ENCODE measurements at regions not wholly inside any gene's neighbourhood (a gene's known extent, or its start where the extent isn't known, plus 50 kb on each side); places are given as distances from the start of the nearest gene placed in this dataset.

DNA sequence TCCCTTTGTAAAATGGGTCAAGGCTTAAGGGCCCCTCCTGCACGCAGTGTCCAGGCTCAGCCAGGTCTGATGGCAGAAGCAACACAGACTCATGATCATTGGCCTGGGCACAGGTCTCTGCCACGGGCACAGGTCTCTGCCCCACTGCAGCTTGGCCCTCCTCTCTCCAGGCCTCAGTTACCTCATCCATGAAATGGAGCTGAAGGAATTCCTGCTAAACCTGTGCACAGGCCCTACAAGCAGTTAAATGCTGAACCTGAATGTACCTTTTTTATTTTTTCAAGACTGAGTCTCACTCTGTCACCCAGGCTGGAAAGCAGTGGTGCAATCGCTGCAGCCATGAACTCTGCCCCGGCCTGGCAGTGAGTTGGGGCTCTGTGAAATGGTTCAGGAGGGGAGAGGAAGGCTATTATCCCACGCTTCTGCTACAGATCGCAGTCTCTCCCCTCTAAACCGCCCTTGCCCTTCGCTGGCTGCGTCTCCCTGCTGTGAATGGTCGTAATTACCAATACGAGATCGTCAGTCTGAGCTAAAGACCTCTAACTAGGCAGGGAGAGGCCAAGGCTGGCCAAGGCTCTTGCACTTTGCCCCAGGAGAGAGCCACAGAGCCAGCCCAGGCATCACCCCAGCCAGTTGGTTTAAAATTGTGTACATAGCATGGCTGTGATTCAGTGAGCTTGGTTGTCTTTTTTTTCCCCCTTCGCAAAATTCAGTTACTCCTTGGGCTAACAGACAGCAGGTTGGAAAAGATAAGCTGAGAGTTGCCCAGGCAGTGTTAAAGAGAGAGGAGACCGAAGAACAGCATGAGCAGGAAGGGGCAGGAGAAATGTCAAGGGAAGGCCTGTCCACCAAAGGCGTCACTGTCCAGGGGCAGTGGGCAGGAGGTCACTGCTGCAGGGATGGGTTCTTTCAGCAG is 93.0 kb upstream of the KCTD7 start:
- no peak overlapping the region for H3K27ac ChIP-seq
- TF ChIP-seq, protein P1, sequence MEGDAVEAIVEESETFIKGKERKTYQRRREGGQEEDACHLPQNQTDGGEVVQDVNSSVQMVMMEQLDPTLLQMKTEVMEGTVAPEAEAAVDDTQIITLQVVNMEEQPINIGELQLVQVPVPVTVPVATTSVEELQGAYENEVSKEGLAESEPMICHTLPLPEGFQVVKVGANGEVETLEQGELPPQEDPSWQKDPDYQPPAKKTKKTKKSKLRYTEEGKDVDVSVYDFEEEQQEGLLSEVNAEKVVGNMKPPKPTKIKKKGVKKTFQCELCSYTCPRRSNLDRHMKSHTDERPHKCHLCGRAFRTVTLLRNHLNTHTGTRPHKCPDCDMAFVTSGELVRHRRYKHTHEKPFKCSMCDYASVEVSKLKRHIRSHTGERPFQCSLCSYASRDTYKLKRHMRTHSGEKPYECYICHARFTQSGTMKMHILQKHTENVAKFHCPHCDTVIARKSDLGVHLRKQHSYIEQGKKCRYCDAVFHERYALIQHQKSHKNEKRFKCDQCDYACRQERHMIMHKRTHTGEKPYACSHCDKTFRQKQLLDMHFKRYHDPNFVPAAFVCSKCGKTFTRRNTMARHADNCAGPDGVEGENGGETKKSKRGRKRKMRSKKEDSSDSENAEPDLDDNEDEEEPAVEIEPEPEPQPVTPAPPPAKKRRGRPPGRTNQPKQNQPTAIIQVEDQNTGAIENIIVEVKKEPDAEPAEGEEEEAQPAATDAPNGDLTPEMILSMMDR (conservative IDR thresholded peaks at IDR 0.05) = no peak
- no peak for TF ChIP-seq ZFX (IDR thresholded peaks at IDR 0.05)

DNA sequence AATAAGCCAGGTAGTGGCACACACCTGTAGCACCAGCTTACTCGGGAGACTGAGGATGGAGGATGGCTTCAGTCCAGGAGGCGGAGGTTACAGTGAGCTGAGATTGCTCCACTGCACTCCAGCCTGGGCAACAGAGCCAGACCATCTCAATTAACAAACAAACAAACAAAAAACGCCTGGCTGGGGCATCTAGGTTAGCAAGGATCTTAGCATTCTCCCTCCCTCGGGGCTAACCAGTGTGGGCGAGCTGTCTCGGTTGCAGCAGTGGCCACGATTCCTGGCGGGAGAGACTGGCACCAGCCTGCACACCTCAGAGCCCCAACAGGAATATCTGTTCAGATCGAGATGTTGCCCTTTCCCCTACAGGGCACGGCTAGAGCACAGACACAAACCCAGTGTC is 91.3 kb upstream of the KCTD7 start:
- H3K27ac ChIP-seq = no peak overlapping the region
- TF ChIP-seq, protein P1 (conservative IDR thresholded peaks at IDR 0.05) = no peak
- no peak for TF ChIP-seq ZFX (IDR thresholded peaks at IDR 0.05)

DNA sequence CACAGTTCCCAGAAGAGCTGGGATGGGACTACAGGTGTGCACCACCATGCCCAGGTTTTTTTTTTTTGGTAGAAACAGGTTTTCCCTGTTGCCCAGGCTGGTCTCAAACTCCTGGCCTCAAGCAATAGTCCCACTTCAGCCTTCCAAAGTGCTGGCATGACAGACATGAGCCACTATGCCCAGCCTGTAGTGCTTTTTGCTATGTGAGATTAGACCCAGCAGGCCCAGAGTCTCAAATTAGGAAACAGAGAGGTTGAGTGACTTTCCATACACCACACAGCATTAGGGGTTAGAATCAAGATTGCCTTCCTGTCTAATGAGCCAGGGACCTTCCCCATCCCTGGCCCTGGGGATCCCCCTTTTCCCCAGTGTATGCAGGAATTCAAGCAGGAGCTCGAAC is 90.8 kb upstream of the KCTD7 start:
- H3K27ac ChIP-seq = no peak overlapping the region
- no peak for TF ChIP-seq ZFX (IDR thresholded peaks at IDR 0.05)
- TF ChIP-seq, protein P1 (conservative IDR thresholded peaks at IDR 0.05) = no peak

DNA sequence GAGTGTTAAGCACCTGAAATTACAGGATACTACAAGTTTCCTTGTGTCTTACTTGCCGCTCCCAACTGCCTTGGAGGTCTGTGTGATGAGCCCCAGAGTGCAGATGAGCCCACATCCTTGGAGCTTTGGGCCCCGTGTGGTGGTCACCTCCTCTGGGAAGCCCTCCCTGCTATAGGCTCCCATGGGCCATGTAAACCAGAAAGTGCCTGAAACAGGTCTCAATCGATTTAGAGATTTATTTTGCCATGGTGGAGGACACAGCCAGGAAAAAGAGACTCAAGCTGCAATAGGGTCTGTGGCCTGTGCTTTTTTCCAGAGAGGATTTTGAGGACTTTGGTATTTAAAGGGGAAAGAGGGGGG is 89.4 kb upstream of the KCTD7 start:
- no peak overlapping the region for H3K27ac ChIP-seq
- TF ChIP-seq, protein P1 (conservative IDR thresholded peaks at IDR 0.05) = no peak
- no peak for TF ChIP-seq ZFX (IDR thresholded peaks at IDR 0.05)

DNA sequence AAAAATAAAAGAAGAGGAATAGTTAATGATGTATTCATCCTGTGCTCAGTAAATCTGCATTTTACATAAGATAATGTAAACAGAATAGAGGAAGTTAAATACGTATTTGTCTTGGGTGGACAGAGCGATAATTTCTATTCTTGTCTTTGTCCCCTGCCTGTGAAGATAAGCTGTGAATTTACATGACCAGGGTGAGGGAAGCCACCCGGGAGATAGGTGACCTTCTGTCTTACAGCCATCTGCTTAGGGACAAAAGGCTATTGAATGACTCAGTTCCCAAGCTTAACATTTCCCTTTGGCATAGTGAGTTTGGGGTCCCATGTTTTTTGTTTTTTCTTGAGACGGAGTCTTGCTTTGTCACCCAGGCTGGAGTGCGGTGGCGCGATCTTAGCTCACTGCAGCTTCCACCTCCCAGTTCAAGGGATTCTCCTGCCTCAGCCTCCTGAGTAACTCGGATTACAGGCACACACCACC is 88.7 kb upstream of the KCTD7 start:
- TF ChIP-seq ZFX (IDR thresholded peaks at IDR 0.05) = no peak
- TF ChIP-seq, protein P1 (conservative IDR thresholded peaks at IDR 0.05) = no peak
- H3K27ac ChIP-seq = no peak overlapping the region

DNA sequence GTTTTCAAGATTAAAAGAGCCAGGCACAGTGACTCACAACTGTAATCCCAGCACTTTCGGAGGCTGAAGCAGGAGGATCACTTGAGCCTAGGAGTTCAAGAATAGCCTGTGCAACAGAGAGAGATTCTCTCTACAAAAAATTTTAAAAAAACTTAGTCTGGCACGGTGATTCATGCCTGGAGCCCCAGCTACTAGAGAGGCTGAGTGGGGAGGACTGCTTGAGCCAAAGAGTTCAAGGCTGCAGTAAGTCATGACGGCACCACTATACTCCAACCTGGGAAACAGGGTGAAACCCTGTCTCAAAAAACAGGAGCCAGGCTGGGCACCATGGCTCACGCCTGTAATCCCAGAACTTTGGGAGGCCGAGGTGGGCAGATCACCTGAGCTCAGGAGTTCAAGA is 86.6 kb upstream of the KCTD7 start:
- no peak overlapping the region for H3K27ac ChIP-seq
- TF ChIP-seq, protein P1 (conservative IDR thresholded peaks at IDR 0.05) = no peak
- TF ChIP-seq ZFX (IDR thresholded peaks at IDR 0.05) = no peak

DNA sequence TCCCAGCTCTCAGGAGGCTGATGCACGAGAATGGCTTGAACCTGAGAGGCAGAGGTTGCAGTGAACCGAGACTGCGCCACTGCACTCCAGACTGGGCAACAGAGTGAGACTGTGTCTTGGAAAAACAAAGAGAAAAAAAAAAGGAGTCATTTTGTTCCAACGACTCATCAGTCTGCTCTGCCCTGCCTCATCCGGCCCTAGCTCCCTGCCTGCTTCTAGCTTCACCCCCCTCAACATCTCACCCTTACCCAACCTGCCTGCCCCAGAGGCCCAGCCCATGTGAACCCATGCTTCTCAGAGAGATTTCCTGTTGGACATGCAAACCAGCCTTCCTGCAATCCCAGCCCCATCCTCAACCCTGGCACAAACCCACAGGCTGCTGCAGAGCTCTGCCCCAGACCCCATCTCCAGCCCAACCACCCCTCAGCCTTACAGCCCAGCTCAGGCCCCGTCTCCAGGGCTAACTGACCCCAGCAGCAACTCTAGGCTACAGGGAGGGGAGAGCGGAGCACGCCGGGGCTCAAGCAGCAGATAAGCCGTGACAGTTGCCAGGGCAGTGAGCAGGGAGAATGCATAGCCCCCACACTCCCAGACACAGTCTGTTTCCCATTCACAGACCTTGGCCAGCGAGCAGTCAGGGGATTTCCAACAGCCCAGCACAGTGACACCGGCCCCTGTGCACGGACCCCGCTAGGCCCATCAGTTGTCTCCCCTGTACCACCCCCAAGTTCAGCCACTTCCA is 86.0 kb upstream of the KCTD7 start:
- TF ChIP-seq ZFX (IDR thresholded peaks at IDR 0.05) = no peak
- TF ChIP-seq, protein P1 (conservative IDR thresholded peaks at IDR 0.05) = no peak
- no peak overlapping the region for H3K27ac ChIP-seq

All from C4-2B (cell line).